ENCODE measurements at regions not wholly inside any gene's neighbourhood (a gene's known extent, or its start where the extent isn't known, plus 50 kb on each side); places are given as distances from the start of the nearest gene placed in this dataset.
A peak's percentile ranks its signal among the peaks of the same experiment; 100 is the strongest.

- peak; percentile 53 for DNase-seq (ENCODE audit: low spot score)
These were observed 76.7 kb downstream of the TRIM29 start for GRCh38 chr11:120061036-120061760.

- DNase-seq (ENCODE audit: low spot score): no peak
These were observed 77.4 kb downstream of the TRIM29 start for GRCh38 chr11:120060512-120060911.

GRCh38 chr11:120058931-120059330 lies 79.0 kb downstream of the TRIM29 start:
- DNase-seq (ENCODE audit: low spot score): no peak

- no peak for DNase-seq (ENCODE audit: low spot score)
These were observed 80.0 kb downstream of the TRIM29 start for GRCh38 chr11:120057595-120058581.

- no peak for DNase-seq (ENCODE audit: low spot score)
These were observed 80.9 kb downstream of the TRIM29 start for GRCh38 chr11:120057028-120057330.

GRCh38 chr11:120056301-120057027 lies 81.4 kb downstream of the TRIM29 start:
- DNase-seq (ENCODE audit: low spot score): no peak

GRCh38 chr11:120055646-120056045 lies 82.3 kb downstream of the TRIM29 start:
- DNase-seq (ENCODE audit: low spot score): peak; percentile 54

- DNase-seq (ENCODE audit: low spot score): no peak
These were observed 83.2 kb downstream of the TRIM29 start for GRCh38 chr11:120054753-120055045.

GRCh38 chr11:120054016-120054752 lies 83.7 kb downstream of the TRIM29 start:
- no peak for DNase-seq (ENCODE audit: low spot score)

GRCh38 chr11:120052196-120052775 lies 85.6 kb downstream of the TRIM29 start:
- no peak for DNase-seq (ENCODE audit: low spot score)

- no peak for DNase-seq (ENCODE audit: low spot score)
These were observed 93.8 kb downstream of the TRIM29 start for GRCh38 chr11:120044011-120044675.

- no peak for DNase-seq (ENCODE audit: low spot score)
These were observed 94.5 kb downstream of the TRIM29 start for GRCh38 chr11:120043328-120043945.

GRCh38 chr11:120041625-120042024 lies 96.3 kb downstream of the TRIM29 start:
- DNase-seq (ENCODE audit: low spot score): no peak

- no peak for DNase-seq (ENCODE audit: low spot score)
These were observed 97.6 kb downstream of the TRIM29 start for GRCh38 chr11:120040151-120040840.

- no peak for DNase-seq (ENCODE audit: low spot score)
These were observed 98.9 kb downstream of the TRIM29 start for GRCh38 chr11:120039039-120039438.

GRCh38 chr11:120037111-120037510 lies 100.8 kb downstream of the TRIM29 start:
- DNase-seq (ENCODE audit: low spot score): no peak

- DNase-seq (ENCODE audit: low spot score): peak; percentile 1
These were observed 102.2 kb downstream of the TRIM29 start for GRCh38 chr11:120035756-120036155.

GRCh38 chr11:120034881-120035630 lies 102.9 kb downstream of the TRIM29 start:
- DNase-seq (ENCODE audit: low spot score): peak; percentile 1

- no peak for DNase-seq (ENCODE audit: low spot score)
These were observed 103.6 kb downstream of the TRIM29 start for GRCh38 chr11:120034176-120034875.

All from GM03348 (cell line).